Stimulated activated CD4-positive, alpha-beta T cell treated with anti-CD3 and anti-CD28 coated beads, Interleukin-1b, Interleukin-23, amount 100 ng/mL, for 48 hours (primary cell): ENCODE measurements at regions not wholly inside any gene's neighbourhood (a gene's known extent, or its start where the extent isn't known, plus 50 kb on each side); places are given as distances from the start of the nearest gene placed in this dataset.

ENCODE experiments used
- DNase-seq: peaks from one replicate; pipeline ENCODE4 v3.0.0-alpha.2; 2020

- no peak for DNase-seq
Measured at GRCh38 chr1:110763149-110763548, 88.4 kb upstream of the KCNA3 start.

GRCh38 chr1:110760321-110760720 is 85.6 kb upstream of the KCNA3 start:
- DNase-seq: no peak

- DNase-seq: no peak
Measured at GRCh38 chr1:110756506-110756905, 81.8 kb upstream of the KCNA3 start.

GRCh38 chr1:110752941-110753725 is 78.4 kb upstream of the KCNA3 start:
- DNase-seq: peak; percentile 27

- no peak for DNase-seq
Measured at GRCh38 chr1:110750562-110750961, 75.8 kb upstream of the KCNA3 start.

- no peak for DNase-seq
Measured at GRCh38 chr1:110749960-110750359, 75.2 kb upstream of the KCNA3 start.

- peak; percentile 26 for DNase-seq
Measured at GRCh38 chr1:110746644-110747259, 72.0 kb upstream of the KCNA3 start.

GRCh38 chr1:110743397-110743796 is 68.7 kb upstream of the KCNA3 start:
- DNase-seq: no peak

GRCh38 chr1:110736900-110737605 is 62.3 kb upstream of the KCNA3 start:
- DNase-seq: no peak

GRCh38 chr1:110734133-110734680 is 59.5 kb upstream of the KCNA3 start:
- DNase-seq: no peak

GRCh38 chr1:110731529-110731928 is 56.8 kb upstream of the KCNA3 start:
- no peak for DNase-seq

GRCh38 chr1:110728388-110729001 is 53.8 kb upstream of the KCNA3 start:
- no peak for DNase-seq

GRCh38 chr1:110727246-110727645 is 52.5 kb upstream of the KCNA3 start:
- no peak for DNase-seq

- DNase-seq: no peak
Measured at GRCh38 chr1:110726755-110727154, 52.0 kb upstream of the KCNA3 start.
